ENCODE measurements at regions not wholly inside any gene's neighbourhood (a gene's known extent, or its start where the extent isn't known, plus 50 kb on each side); places are given as distances from the start of the nearest gene placed in this dataset.

DNA sequence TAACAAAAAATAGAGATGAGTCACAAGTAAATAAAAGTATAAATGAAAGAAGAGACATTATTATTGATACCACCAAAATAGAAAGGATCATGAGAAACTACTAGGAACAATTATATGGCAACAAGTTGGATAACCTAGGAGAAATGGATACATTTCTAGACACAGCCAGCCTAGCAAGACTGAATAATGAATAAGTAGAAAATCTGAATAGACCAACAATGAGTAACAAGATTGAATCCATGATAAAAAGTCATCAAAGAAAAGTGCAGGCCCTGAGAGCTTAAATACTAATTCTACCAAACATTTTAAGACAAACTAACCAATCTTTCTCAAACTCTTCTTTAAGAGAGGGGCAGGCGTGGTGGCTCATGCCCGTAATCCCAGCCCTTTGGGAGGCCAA lies 538.6 kb upstream of the PBX1 start:
- no peak for TF ChIP-seq SMC3 (IDR thresholded peaks at IDR 0.05; ENCODE audit: borderline replicate concordance, low read length)
- TF ChIP-seq, protein P1, sequence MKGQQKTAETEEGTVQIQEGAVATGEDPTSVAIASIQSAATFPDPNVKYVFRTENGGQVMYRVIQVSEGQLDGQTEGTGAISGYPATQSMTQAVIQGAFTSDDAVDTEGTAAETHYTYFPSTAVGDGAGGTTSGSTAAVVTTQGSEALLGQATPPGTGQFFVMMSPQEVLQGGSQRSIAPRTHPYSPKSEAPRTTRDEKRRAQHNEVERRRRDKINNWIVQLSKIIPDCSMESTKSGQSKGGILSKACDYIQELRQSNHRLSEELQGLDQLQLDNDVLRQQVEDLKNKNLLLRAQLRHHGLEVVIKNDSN (IDR thresholded peaks at IDR 0.05; ENCODE audit: borderline replicate concordance, extremely low read length, insufficient read depth, low read depth, low read length) = no peak
- TF ChIP-seq SIN3A (IDR thresholded peaks at IDR 0.05; ENCODE audit: low read depth, low read length) = no peak
- no peak for TF ChIP-seq MEF2A (IDR thresholded peaks at IDR 0.05; ENCODE audit: insufficient read depth, low read depth, low read length)
- no peak for TF ChIP-seq SUPT20H (IDR thresholded peaks at IDR 0.05; ENCODE audit: borderline replicate concordance, control insufficient read depth, low read depth, low read length)
- no peak for TF ChIP-seq ESRRA (IDR thresholded peaks at IDR 0.05; ENCODE audit: low read length)
